GM18858 (cell line): ENCODE measurements at regions not wholly inside any gene's neighbourhood (a gene's known extent, or its start where the extent isn't known, plus 50 kb on each side); places are given as distances from the start of the nearest gene placed in this dataset.

Source experiments
- ATAC-seq: cut with Tn5 transposase; IDR thresholded peaks from one replicate; pipeline ENCODE4 v1.9.1; 2021; ENCODE audit not compliant: unreplicated experiment

DNA sequence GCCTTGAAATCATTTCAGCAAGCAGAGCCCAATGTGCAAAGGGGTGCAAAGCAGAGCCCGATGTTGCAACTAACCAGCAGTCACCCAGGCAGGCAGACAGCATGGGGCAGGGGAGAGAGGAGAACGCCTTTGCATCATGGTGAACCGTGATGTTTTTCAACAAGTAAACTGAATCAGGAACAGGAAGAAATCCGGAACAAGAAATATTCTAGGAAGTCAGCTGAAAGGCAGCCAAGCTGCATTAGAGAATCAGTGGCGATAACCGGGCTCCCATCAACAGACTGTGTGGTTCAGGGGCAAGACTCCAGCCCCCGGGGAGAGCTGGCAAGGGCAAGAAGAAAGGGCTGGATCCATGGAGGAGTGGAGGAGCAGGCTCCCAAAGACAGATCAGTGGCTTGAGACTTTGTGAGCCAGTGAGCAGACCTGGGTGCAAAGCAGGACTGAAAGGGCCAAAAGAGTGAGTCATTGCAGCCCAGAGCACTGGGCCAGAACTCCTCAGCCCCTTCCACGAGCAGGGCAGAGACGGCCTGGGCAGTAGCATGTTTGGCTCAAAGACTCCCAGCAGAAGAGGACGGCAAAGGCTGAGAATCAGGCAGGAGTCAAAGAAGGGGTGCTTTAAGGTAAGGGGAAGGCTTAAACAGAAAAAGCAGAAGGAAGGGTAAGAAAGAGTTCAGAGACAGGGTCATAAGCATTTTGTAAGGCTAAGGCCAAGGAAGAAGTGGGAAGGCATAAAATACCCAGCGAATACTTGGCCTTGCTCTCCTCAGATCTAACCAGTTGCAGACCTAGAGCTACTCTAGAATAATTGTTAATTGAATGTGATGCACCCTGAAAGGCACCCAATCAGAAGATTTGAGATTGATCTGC, 155.0 kb downstream of the SETD4 start:
- ATAC-seq = no peak

DNA sequence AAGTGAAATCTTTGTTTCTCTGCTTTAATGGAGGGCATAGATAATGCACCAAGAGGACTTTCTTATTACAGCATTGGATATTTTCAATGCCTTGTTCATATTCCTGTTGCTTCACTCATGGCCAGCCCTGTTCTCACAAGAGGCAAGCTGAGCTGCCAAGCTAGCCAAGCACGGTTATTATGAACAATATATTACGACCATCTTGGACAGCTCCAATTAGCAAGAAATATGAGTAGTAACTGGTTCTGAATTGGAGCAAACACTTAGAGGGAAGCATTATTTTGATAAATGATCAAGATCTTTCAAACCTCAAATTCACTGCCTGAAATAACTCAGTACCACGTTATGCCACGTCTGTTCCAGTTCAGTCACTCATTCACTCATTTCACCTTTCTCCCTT, 159.8 kb downstream of the SETD4 start:
- ATAC-seq = no peak

DNA sequence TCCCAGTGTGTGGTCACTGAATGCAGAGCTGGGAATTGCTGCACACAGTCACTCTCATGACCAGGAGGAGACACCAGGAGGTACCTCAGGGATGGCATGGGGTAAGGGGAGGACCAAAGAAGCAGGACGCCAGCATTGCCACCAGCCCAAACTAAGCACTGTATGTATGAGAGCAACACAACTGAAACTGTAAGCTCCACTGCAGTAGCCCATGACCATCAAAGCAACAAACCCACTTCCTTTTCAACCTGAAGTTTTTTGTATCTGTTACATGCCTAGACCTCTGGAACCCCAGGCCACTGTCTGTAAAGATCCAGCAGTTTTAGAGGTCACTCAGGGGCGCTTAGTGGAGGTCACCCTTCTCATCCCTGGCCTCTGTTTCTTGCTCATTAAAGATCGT, 164.3 kb downstream of the SETD4 start:
- no peak for ATAC-seq

DNA sequence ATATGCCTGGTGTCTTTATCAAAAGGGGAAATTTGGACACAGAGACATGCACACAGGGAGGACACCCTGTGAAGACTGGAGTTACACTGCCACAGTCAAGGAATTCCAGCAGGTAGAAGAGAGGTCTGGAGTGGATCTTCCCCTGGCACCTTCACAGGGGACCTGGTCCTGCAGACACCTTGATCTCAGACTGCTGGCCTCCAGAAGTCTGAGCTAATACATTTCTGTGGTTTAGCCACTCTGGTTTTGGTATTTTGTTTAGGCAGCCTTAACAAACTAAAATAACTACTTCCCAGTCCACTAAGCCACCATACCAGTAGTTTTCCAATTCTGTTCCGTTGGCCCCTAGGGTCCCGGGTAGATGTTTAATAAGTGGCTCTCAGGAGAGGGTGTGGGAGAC, 164.7 kb downstream of the SETD4 start:
- ATAC-seq = no peak

DNA sequence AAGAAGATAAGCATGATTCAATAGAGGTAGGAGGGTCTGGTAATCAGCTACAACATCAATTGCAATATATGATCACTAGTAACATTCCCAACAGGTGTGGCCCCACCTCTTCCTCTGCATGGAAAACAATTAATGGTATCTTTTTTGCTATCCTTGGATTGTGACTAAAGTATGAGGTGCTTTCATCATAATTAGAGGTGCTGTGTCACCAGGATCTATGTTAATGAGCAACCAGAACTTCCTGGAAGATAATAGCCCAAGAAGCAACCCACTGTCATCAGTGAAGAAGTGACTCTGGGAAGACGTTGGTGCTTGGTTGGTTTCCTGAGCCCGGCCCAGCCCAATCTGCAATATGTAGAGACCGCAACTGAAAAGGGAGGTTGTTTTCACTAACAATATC, 167.2 kb downstream of the SETD4 start:
- ATAC-seq = no peak

DNA sequence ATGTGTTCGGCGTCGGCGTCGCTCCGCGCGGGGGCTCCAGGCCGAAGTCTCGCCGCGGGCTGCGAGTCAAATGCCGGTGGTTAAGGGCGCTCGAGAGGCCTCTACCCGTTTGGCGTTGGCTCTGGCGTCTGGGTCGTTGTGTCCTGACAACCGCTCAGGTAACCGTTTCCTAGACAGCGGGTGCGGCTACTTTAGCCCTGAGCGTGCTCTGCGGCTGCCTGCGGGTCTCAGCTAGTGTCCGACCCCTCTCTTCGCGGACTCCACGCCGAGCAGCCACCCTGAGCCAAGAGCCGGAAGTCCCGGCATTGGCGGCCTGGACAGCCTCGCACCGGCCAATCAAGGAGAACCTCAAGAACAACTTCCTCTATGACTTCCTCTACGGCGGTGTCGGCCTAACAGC, 173.4 kb downstream of the SETD4 start:
- no peak for ATAC-seq

DNA sequence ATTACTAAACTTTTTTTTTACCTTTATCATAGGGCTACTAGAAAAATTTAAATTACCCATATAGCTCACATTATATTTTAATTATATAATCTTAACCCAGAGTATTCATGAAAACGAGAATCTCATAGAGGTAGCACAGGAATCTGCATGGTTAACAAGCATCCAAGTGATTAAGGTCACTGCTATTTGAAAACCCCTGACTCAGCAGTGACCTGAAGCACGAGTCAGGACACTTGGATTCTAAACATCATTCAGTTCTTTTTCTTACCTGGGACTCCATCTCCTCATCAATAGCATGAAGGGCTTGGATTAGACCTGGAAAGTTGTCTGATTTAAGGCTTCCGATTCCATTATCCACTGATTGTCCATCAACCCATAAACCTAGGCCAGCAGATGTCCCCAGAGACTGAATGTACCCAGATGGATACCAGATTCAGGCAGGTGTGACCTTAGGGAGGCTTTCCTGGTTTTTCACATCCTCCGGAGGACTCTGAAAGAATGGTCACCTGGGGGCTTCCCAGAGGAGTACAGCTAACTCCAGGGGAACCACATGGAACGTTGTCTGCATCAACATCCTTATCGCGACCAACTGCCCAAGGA, 174.3 kb downstream of the SETD4 start:
- ATAC-seq = no peak

DNA sequence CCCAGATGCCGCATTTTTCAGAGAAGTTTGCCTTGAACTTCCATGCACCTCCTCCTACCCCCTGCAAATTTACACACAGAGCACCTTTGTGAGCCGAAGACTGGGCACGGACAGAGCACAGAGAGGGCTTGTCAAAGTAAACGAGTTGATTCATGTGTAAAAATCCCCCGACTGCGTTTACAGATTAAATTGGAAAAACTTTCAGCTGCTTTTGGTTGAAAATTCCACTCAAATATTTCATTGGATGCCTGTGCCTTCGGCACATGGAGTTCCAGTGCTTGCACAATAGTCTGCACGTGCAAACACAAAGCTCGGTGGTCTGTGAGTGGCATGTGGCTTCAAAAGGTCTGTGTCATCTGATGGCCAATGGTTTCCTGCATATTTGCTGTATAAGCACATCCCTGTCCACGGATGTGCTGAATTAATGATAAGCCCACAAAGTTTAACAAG, 177.5 kb downstream of the SETD4 start:
- no peak for ATAC-seq

DNA sequence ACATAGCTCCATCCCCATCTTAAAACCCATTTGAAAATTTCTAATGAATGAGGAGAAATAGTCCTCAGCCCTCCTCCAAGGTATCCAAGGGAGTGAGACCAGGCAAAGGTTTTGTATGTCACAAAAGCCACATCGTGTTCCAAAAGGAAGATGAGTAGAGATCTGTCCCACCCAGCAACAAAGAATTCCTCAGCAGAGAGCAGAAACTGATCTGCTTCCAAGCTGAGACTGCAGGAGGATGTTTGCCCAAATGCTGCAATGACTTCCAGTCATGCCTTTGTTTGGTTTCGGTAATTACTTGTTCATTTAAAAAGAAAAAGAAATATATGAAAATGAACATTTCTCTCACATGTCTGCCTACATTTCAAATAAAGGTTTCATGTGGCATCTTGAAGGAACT, 186.9 kb downstream of the SETD4 start:
- no peak for ATAC-seq

DNA sequence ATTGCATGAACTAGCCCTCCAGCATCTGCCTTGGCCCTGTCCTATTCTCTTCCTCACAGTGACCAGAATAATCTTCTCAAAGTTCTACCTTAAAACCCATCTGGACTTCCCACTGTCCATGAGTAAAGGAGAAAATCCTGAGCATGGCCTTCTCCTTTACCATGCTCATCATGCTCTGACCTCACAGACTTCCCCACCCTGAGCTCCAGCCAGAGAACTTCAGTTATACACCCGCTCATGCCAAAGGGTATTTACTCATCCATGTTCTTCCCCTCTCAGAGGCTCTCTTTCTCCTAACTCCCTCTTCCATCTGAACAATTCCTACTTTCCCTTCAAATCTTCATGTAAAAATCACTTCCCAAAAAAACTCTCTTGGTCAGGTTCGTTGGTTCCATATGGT, 188.4 kb downstream of the SETD4 start:
- ATAC-seq = no peak

DNA sequence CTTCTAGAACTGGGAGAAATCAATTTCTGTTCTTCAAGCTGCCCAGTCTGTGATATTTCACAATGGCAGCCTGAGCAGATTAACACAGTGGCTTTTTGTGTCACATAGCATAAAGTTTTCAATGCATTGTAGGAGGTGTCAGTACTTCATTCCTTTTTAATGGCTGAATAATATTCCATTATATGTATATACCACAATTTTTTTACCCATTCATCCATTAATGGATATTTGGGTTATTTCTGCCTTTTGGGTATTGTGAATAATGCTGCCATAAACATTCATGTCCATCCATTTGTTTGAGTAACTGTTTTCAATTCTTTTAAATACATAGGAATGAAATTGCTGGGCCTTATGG, 191.5 kb downstream of the SETD4 start:
- no peak for ATAC-seq

DNA sequence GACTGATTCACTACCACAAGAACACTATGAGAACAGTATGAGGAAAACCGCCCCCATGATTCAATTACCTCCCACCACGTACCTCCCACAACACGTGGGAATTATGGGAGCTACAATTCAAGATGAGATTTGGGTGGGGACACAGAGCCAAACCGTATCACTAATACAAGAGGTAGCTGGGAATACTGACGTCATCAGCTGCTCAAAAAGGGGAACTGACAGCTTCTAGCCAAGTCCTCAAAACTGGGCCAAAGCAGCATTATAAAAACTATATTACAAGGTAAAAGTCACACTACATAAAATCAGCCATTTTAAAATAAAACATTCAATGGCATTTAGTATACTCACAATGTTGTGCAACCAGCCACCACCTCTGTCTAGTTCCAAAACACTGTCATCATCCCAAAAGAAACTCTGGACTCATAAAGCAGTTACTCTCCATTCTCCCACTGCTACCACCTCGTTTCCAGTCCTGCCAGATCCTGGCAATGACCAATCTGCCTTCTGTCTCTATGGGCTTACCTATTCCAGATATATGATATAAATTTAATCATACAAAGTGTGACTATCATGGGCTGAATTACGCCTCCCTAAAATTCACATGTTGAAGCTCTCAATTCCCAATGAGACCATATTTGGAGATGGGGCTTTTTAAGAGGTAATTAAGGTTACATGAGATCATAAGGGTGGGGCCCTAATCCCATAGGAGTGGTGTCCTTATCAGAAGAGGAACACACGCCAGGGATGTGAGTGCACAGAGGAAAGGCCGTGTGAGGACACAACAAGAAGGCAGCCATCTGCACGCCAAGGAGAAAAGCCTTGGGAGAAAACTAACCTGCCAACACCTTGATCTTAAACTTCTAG, 192.1 kb downstream of the SETD4 start:
- no peak for ATAC-seq

DNA sequence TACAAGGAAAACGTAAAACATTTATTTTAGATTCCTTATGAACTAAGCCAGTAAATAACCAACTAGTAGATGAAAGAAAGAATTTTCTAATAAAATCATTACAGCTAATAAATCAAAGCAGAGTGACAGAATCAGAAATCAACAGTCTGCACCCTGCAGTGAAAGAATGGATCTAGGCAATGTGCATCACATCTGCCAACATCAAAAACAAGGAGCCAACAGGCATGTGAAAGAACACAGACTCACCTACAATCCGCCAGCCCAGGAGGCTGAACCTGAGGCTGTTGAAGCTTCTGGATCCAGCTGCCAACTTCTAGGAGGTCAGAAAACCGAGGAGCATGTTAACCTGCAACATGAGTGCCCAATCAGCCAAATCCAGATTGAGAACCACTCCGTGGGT, 196.3 kb downstream of the SETD4 start:
- no peak for ATAC-seq

DNA sequence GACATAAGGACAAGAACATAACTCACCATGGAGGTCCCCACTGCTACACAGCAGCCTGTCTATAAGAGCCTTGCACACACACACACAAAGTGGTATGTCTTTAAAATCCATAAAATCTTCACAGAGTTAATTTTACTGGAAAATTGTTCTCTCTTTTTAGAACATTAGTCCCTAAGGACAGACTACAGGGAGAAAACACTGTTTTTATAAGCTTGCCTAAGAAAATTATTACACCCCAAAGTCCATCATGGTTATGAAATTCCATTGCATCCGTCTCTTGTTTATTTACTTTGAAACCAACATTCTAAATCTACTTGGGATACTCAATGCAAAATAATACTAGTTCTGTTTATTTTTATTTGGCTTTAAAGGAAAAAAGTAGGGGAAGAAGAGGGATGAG, 197.4 kb downstream of the SETD4 start:
- no peak for ATAC-seq

DNA sequence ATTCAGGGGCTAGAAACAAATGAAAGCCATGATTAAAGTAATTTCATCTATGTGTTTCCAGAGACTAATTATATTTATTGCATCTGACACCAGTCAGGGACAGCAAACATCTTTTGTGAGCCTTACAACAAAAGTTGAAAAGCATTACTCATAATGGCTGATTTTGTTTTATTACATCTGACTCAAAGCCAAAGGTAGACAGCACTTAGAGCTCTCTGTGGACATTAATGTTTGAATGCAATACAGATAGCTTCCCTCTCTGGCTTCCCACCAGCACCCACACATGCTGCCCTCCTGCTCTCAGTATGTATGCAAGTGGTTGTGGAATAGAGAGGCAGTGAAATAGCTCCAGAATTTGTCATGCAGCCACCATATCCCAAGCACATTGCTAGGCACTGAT, 198.7 kb downstream of the SETD4 start:
- no peak for ATAC-seq

DNA sequence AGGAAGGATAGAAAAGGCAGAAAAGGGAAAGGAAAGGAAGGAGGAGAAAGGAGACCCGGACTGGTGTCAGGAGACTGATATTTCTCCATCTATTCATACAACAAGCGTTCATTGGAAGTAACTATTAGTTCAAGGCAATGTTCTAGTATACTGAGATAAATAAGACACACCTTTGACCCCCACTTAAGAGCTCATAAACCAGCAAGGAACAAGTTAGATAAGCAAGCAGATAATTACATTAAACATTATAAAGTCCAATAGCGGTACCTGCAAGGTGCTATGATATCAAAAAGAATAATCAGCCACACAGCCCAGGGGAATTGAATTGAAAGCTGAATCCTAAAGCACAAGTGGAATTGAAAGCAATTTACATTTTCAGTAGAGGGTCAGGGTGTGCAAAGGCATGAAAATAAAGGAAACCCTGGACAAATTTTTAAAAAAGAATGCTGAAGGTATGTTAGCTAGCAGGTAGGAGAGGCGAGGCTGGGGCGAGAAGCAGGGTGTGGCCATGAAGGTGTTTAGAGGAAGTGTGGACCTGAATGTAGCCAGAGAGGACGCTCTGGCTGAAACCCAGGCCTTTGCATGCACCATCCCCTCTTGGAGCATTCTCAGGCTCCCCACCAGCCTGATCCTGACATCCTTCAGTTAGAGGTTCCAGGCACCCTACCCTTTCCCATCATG, 200.0 kb downstream of the SETD4 start:
- ATAC-seq = no peak

DNA sequence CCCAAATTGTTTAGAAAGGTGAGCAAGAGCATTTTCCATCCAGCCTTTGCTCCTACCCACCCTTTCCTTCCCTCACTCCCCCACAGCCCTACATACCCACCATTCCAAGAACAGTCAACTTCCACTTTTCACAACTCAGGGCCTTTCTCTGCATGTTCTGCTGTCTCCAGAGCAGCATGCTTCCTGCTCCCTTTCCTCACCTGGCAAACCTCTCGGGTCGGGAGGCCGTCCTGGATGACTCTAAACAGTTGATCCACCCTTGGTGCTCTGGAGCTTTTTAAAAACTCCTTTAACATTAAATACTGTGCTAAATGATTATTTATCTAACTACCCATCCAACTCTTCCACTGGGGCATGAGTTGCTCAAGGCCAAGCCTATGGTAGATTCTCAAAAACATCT, 200.6 kb downstream of the SETD4 start:
- ATAC-seq = no peak

DNA sequence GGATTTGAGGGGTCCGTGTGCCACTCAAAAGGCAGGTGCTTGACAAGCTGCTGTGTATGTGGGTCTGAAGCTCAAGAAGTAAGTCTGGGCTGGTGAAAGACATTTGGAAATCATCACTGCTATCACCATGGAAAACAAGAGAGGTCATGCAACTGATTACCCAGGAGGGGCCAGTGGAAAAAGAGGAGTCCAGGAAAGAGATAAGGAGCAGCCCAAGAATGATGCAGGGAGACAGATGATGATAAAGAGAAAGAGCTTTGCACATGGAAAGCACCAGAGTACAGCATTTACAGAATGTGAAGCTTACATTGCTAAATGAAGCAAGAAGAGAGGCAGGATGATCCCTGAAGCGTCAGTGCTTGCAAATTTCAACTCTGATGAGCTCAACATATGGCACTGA, 203.2 kb downstream of the SETD4 start:
- ATAC-seq = no peak

DNA sequence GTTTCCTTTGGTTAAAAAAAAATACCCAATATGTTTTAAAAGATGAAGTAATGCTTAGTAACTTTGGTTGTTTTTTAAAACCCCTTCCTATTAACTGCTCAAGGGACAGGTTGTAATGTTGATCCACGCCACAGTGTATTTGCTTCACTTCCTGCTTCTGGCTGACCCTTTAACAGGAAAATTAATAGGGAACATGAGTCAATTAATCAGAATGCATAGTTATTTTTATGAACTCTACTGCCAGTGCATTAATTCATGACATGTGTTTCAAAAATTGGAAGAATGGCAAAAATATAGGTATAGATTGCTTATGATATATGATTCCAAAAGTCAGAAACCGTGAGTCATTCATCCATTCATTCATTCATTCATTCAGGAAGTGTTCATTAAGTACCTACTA, 204.8 kb downstream of the SETD4 start:
- no peak for ATAC-seq

DNA sequence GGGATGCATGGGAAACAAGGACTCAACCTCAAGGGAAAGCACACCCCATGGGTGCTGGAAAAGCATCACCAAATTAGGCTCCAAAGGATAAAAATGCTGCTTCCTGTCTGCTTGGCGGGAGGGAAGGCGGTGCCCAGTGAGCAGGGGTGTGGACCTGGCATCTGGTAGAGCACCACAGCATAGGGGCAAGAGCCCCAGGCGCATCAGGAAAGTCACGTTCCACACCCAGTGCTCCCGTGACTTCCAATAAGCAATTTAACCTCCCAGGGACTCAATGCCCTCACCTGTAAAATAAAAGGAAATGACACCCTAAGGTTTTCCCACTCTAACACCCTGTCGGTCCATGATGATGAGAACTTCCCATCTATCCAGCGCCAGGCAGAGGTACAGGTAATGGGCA, 206.0 kb downstream of the SETD4 start:
- ATAC-seq = no peak
